Body of pancreas (tissue), 4 donors: ENCODE measurements at regions not wholly inside any gene's neighbourhood (a gene's known extent, or its start where the extent isn't known, plus 50 kb on each side); places are given as distances from the start of the nearest gene placed in this dataset.

Experiments
- CTCF ChIP-seq, 7 experiments: fragments of 450-650 bp in 4 of 7; fragments of 200-600 bp in 3 of 7; sonication (generic) in 3 of 7; IDR thresholded peaks; one replicate each; pipeline ENCODE4 v1.5.1; 2016 to 2019; ENCODE audit warnings: antibody characterized with exemption in 7 of 7
- POLR2A ChIP-seq, 3 donors: fragments of 450-650 bp; IDR thresholded peaks; one replicate each; pipeline ENCODE4 v1.6.1; 2016; ENCODE audit warnings: antibody characterized with exemption in 3 of 3, mild to moderate bottlenecking in 2 of 3

DNA sequence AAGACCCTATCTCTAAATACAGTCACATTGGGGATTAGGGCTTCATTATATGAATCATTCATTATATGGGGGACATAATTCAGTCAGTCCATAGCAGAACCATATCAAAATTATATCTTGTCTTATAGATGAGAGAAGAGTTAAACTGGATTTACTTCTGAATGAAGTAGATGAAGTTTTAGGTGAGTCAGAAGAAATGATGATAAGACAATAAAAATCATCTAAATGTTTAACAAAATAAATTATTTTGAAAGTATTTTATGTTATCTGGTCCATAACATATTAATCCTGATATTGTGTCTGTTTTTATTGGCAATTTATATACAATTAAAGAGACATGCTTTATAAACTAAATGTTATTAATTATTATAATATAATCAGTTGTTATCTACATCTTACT lies 76.9 kb upstream of the EFCAB3 start:
- TF ChIP-seq CTCF (IDR thresholded peaks at IDR 0.05) (no peak), POLR2A (IDR thresholded peaks at IDR 0.05) (no peak)
